ENCODE measurements at regions not wholly inside any gene's neighbourhood (a gene's known extent, or its start where the extent isn't known, plus 50 kb on each side); places are given as distances from the start of the nearest gene placed in this dataset.

DNA sequence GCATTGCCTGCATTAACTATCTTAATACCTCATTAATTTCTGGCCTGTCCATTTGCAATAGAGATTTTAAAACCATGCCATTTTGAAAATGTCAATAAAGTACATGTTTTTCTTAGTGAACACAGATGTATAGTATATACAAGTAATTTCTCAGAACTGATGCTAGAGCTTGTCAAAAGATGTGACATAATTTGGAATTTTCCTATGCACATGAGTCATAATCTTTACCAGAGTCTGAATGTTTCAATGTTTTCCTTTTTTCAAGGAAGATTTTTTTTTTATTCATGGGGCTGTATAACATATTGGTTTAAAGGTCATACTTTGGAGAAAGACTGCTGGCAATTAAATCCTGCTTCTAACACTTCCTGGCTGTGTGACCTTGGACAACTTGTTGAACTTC, 1347.5 kb upstream of the ADGRB3 start:
- TF ChIP-seq CTCF (IDR thresholded peaks at IDR 0.05) (no peak), POLR2A (IDR thresholded peaks at IDR 0.05) (no peak)
